ENCODE measurements at regions not wholly inside any gene's neighbourhood (a gene's known extent, or its start where the extent isn't known, plus 50 kb on each side); places are given as distances from the start of the nearest gene placed in this dataset.

GRCh38 chr5:28542987-28543386, 1504.6 kb upstream of the CDH9 start:
- no peaks in the 10 kb centered on the region for H3K36me3 Mint-ChIP-seq (ENCODE audit: low read depth)
- ATAC-seq = no peak
- intact Hi-C loops (cut with micrococcal nuclease) = no loop called here
- CTCF ChIA-PET = no interaction called here
- POLR2A ChIA-PET = no interaction called here
- no peaks in the 10 kb centered on the region for H3K4me1 Mint-ChIP-seq (ENCODE audit: low read depth)
- TF ChIP-seq CTCF (IDR thresholded peaks at IDR 0.05) = no peak
- no peaks in the 10 kb centered on the region for H3K27me3 Mint-ChIP-seq
- H3K27ac Mint-ChIP-seq = no peak overlapping the region
- H3K4me3 Mint-ChIP-seq = no peak overlapping the region
- no peak for DNase-seq
- H3K9me3 Mint-ChIP-seq = peaks cover 6% of the 10 kb centered on the region

GRCh38 chr5:28523888-28524635, 1485.7 kb upstream of the CDH9 start:
- intact Hi-C loops (cut with micrococcal nuclease) = no loop called here
- Mint-ChIP-seq H3K27ac (no peak overlapping the region), H3K36me3 (ENCODE audit: low read depth) (no peaks in the 10 kb centered on the region), H3K4me3 (no peak overlapping the region), H3K27me3 (no peaks in the 10 kb centered on the region), H3K9me3 (peaks cover 12% of the 10 kb centered on the region), H3K4me1 (ENCODE audit: low read depth) (no peaks in the 10 kb centered on the region)
- ATAC-seq (no peak), DNase-seq (no peak)
- POLR2A ChIA-PET = no interaction called here
- TF ChIP-seq CTCF (IDR thresholded peaks at IDR 0.05) = no peak
- CTCF ChIA-PET = no interaction called here

- Mint-ChIP-seq H3K4me1 (ENCODE audit: low read depth) (no peaks in the 10 kb centered on the region), H3K4me3 (no peak overlapping the region), H3K36me3 (ENCODE audit: low read depth) (no peaks in the 10 kb centered on the region), H3K27ac (no peak overlapping the region), H3K27me3 (no peaks in the 10 kb centered on the region), H3K9me3 (peaks cover 9% of the 10 kb centered on the region)
- POLR2A ChIA-PET = no interaction called here
- CTCF ChIA-PET = no interaction called here
- intact Hi-C loops (cut with micrococcal nuclease) = no loop called here
- no peak for TF ChIP-seq CTCF (IDR thresholded peaks at IDR 0.05)
- DNase-seq (no peak), ATAC-seq (no peak)
Observed at GRCh38 chr5:28523416-28523815, 1485.0 kb upstream of the CDH9 start.

DNA sequence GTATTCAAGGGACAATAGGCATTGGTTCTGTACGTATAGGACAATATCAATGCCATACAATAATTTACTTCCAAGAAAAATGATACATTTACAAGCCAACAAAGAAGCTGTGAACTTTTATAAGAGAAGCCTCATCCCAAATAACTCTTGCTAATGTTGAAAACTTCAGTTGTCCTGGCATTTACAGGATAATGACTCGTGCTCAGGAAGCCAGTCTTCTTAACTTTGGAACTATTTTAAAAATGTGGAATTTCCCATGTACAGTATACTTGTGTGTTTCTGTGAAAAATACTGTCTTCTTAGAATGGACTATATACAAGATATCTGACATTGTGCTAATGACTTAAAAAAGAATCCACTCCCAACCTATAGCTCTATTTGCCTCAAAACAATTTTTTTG, 1479.3 kb upstream of the CDH9 start:
- DNase-seq = no peak
- POLR2A ChIA-PET = no interaction called here
- Mint-ChIP-seq H3K36me3 (ENCODE audit: low read depth) (no peaks in the 10 kb centered on the region), H3K9me3 (peaks cover 6% of the 10 kb centered on the region), H3K27me3 (no peaks in the 10 kb centered on the region), H3K4me3 (no peak overlapping the region), H3K4me1 (ENCODE audit: low read depth) (no peaks in the 10 kb centered on the region), H3K27ac (no peak overlapping the region)
- ATAC-seq = no peak
- TF ChIP-seq CTCF (IDR thresholded peaks at IDR 0.05) = no peak
- intact Hi-C loops (cut with micrococcal nuclease) = no loop called here
- CTCF ChIA-PET = no interaction called here

DNA sequence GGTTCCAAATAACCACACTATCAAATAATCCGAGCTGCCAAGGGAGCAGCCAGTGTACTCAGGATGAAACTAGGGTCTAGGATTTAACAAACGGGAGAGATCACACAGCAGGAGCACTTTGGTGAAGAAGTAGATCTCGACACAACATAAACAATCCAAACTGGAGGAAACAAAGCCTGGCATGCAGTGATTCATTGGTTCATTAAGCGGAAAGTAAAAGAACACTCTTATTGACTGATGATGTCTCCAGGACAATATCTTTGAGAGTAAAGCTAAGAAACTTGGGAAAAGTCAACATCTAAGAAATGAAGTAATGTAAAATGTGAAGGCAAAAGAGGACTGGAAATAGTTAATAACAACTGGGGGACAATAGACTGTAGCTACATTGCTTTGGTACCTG, 1478.3 kb upstream of the CDH9 start:
- POLR2A ChIA-PET = no interaction called here
- H3K4me1 Mint-ChIP-seq (ENCODE audit: low read depth) = no peaks in the 10 kb centered on the region
- H3K4me3 Mint-ChIP-seq = no peak overlapping the region
- CTCF ChIA-PET = no interaction called here
- intact Hi-C loops (cut with micrococcal nuclease) = no loop called here
- no peaks in the 10 kb centered on the region for H3K36me3 Mint-ChIP-seq (ENCODE audit: low read depth)
- H3K27me3 Mint-ChIP-seq = no peaks in the 10 kb centered on the region
- DNase-seq (no peak), ATAC-seq (no peak)
- TF ChIP-seq CTCF (IDR thresholded peaks at IDR 0.05) = no peak
- H3K27ac Mint-ChIP-seq = no peak overlapping the region
- peaks cover 2% of the 10 kb centered on the region for H3K9me3 Mint-ChIP-seq
